ENCODE measurements at regions not wholly inside any gene's neighbourhood (a gene's known extent, or its start where the extent isn't known, plus 50 kb on each side); places are given as distances from the start of the nearest gene placed in this dataset.
"Not testable (repeated sequence)": the region's sequence is repeated elsewhere in the genome, so short reads cannot be mapped to it uniquely, and the experiment has no call there.

- ChIA-PET POLR2A (ENCODE audit: partially characterized antibody) (interaction anchor here (1.0 kb wide), 1 partner anchor 9 kb away, joined by 3 read pairs; no protein-coding TSS in a partner anchor), CTCF (ENCODE audit: partially characterized antibody) (no interaction called here)
- no peaks in the 10 kb centered on the region for H3K9me3 ChIP-seq (ENCODE audit: control insufficient read depth in 1 of 2, low read length in 2 of 2)
- H3K4me3 ChIP-seq (ENCODE audit: low read length in 2 of 2), result no peak overlapping the region
- H3K27me3 ChIP-seq (ENCODE audit: insufficient read depth, low read length), result no peaks in the 10 kb centered on the region
- Mint-ChIP-seq H3K4me1 (no peaks in the 10 kb centered on the region), H3K4me3 (no peak overlapping the region), H3K9me3 (peaks cover 0 to 6% (median 0%) of the 10 kb centered on the region in 8 donors), H3K27ac (no peak overlapping the region), H3K36me3 (no peaks in the 10 kb centered on the region), H3K27me3 (peaks cover 0 to 6% of the 10 kb centered on the region in 2 donors)
- no peak for DNase-seq
- H3K36me3 ChIP-seq (ENCODE audit: insufficient read depth, low read length), result no peaks in the 10 kb centered on the region
- intact Hi-C loops (cut with micrococcal nuclease), result no loop called here
- no peak overlapping the region for H3K27ac ChIP-seq (ENCODE audit: low read depth, low read length)
- no peaks in the 10 kb centered on the region for H3K4me1 ChIP-seq (ENCODE audit: insufficient read depth, low read length)
Observed at GRCh38 chr5:96293966-96294883, 138.8 kb downstream of the PCSK1 start.

- intact Hi-C loops (cut with micrococcal nuclease), result no loop called here
- Histone ChIP-seq H3K9me3 (ENCODE audit: control insufficient read depth in 1 of 2, low read length in 2 of 2) (no peaks in the 10 kb centered on the region), H3K36me3 (ENCODE audit: insufficient read depth, low read length) (no peaks in the 10 kb centered on the region), H3K4me1 (ENCODE audit: insufficient read depth, low read length) (no peaks in the 10 kb centered on the region), H3K27ac (ENCODE audit: low read depth, low read length) (no peak overlapping the region), H3K27me3 (ENCODE audit: insufficient read depth, low read length) (no peaks in the 10 kb centered on the region), H3K4me3 (ENCODE audit: low read length in 2 of 2) (no peak overlapping the region)
- Mint-ChIP-seq H3K27ac (no peak overlapping the region), H3K9me3 (peaks cover 0 to 6% (median 0%) of the 10 kb centered on the region in 8 donors), H3K27me3 (peaks cover 0 to 6% of the 10 kb centered on the region in 2 donors), H3K36me3 (no peaks in the 10 kb centered on the region), H3K4me1 (no peaks in the 10 kb centered on the region), H3K4me3 (no peak overlapping the region)
- ChIA-PET CTCF (ENCODE audit: partially characterized antibody) (interaction anchor here (0.8 kb wide), 1 partner anchor 512 kb away, joined by 3 read pairs; no protein-coding TSS in a partner anchor), POLR2A (ENCODE audit: partially characterized antibody) (no interaction called here)
- no peak for DNase-seq
Observed at GRCh38 chr5:96292582-96293247, 140.3 kb downstream of the PCSK1 start.

DNA sequence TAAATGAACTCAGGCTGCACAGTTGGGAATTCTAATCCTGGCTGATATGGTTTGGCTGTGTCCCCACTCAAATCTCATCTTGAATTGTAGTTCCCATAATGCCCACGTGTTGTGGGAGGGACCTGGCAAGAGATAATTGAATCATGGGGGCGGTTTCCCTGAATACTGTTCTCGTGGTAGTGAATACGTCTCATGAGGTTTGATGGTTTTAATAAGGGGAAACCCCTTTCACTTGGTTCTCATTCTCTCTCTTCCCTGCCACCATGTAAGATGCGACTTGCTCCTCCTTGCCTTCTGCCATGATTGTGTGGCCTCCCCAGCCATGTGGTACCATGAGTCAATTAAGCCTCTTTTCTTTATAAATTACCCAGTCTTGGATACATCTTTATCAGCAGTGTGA, 143.8 kb downstream of the PCSK1 start:
- H3K4me1 ChIP-seq (ENCODE audit: insufficient read depth, low read length); DNase-seq; intact Hi-C loops (cut with micrococcal nuclease); H3K36me3 ChIP-seq (ENCODE audit: insufficient read depth, low read length); H3K4me3 ChIP-seq (ENCODE audit: low read length in 2 of 2); CTCF ChIA-PET (ENCODE audit: partially characterized antibody); H3K27ac Mint-ChIP-seq; H3K27me3 ChIP-seq (ENCODE audit: insufficient read depth, low read length); H3K27ac ChIP-seq (ENCODE audit: low read depth, low read length); H3K9me3 ChIP-seq (ENCODE audit: control insufficient read depth in 1 of 2, low read length in 2 of 2); H3K4me1 Mint-ChIP-seq; H3K4me3 Mint-ChIP-seq; H3K27me3 Mint-ChIP-seq; H3K9me3 Mint-ChIP-seq; H3K36me3 Mint-ChIP-seq; POLR2A ChIA-PET (ENCODE audit: partially characterized antibody): not testable (repeated sequence)

GRCh38 chr5:96288845-96289185, 144.2 kb downstream of the PCSK1 start:
- Histone ChIP-seq H3K4me1 (ENCODE audit: insufficient read depth, low read length) (no peaks in the 10 kb centered on the region), H3K9me3 (ENCODE audit: control insufficient read depth in 1 of 2, low read length in 2 of 2) (no peaks in the 10 kb centered on the region), H3K27ac (ENCODE audit: low read depth, low read length) (no peak overlapping the region), H3K36me3 (ENCODE audit: insufficient read depth, low read length) (no peaks in the 10 kb centered on the region), H3K27me3 (ENCODE audit: insufficient read depth, low read length) (no peaks in the 10 kb centered on the region), H3K4me3 (ENCODE audit: low read length in 2 of 2) (no peak overlapping the region)
- Mint-ChIP-seq H3K4me1 (no peaks in the 10 kb centered on the region), H3K4me3 (no peak overlapping the region), H3K27ac (no peak overlapping the region), H3K27me3 (peaks cover 3 to 8% of the 10 kb centered on the region in 2 donors), H3K9me3 (peaks cover 0 to 6% (median 0%) of the 10 kb centered on the region in 8 donors), H3K36me3 (no peaks in the 10 kb centered on the region)
- ChIA-PET CTCF (ENCODE audit: partially characterized antibody) (no interaction called here), POLR2A (ENCODE audit: partially characterized antibody) (no interaction called here)
- intact Hi-C loops (cut with micrococcal nuclease), result no loop called here
- DNase-seq, result no peak

GRCh38 chr5:96288166-96288844, 144.7 kb downstream of the PCSK1 start:
- CTCF ChIA-PET (ENCODE audit: partially characterized antibody), result no interaction called here
- Mint-ChIP-seq H3K4me1 (no peaks in the 10 kb centered on the region), H3K27ac (no peak overlapping the region), H3K27me3 (peaks cover 3 to 7% of the 10 kb centered on the region in 2 donors), H3K9me3 (peaks cover 0 to 6% (median 0%) of the 10 kb centered on the region in 8 donors), H3K4me3 (no peak overlapping the region), H3K36me3 (no peaks in the 10 kb centered on the region)
- Histone ChIP-seq H3K36me3 (ENCODE audit: insufficient read depth, low read length) (no peaks in the 10 kb centered on the region), H3K4me1 (ENCODE audit: insufficient read depth, low read length) (no peaks in the 10 kb centered on the region), H3K27ac (ENCODE audit: low read depth, low read length) (no peak overlapping the region), H3K27me3 (ENCODE audit: insufficient read depth, low read length) (no peaks in the 10 kb centered on the region), H3K9me3 (ENCODE audit: control insufficient read depth in 1 of 2, low read length in 2 of 2) (no peaks in the 10 kb centered on the region), H3K4me3 (ENCODE audit: low read length in 2 of 2) (no peak overlapping the region)
- POLR2A ChIA-PET (ENCODE audit: partially characterized antibody), result no interaction called here
- no peak for DNase-seq
- intact Hi-C loops (cut with micrococcal nuclease), result no loop called here

DNA sequence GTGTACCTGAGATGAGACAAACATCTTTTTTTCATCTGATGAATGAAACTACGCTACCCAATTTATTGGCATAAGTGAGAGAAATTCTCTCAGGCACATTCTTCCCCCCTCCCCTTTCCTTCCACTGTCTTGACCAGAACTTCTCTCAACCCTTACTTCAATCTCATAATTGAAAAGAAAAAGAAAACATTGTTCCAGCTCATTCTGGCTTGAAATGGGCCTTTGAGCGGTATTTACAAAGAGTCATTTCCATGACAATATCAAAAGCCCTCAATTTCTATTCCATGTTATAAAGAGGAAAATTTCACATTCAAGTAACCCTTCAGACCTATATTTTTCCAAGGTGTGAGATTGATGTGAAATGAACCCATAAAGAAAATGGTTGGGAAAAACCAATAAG, 145.9 kb downstream of the PCSK1 start:
- intact Hi-C loops (cut with micrococcal nuclease), result no loop called here
- POLR2A ChIA-PET (ENCODE audit: partially characterized antibody), result no interaction called here
- Histone ChIP-seq H3K27ac (ENCODE audit: low read depth, low read length) (no peak overlapping the region), H3K27me3 (ENCODE audit: insufficient read depth, low read length) (no peaks in the 10 kb centered on the region), H3K4me3 (ENCODE audit: low read length in 2 of 2) (no peak overlapping the region), H3K4me1 (ENCODE audit: insufficient read depth, low read length) (no peaks in the 10 kb centered on the region), H3K9me3 (ENCODE audit: control insufficient read depth in 1 of 2, low read length in 2 of 2) (no peaks in the 10 kb centered on the region), H3K36me3 (ENCODE audit: insufficient read depth, low read length) (no peaks in the 10 kb centered on the region)
- peaks cover 3 to 4% of the 10 kb centered on the region in 2 donors for H3K27me3 Mint-ChIP-seq
- CTCF ChIA-PET (ENCODE audit: partially characterized antibody), result no interaction called here
- H3K4me3 Mint-ChIP-seq, result no peak overlapping the region
- no peaks in the 10 kb centered on the region for H3K36me3 Mint-ChIP-seq
- H3K27ac Mint-ChIP-seq, result no peak overlapping the region
- H3K4me1 Mint-ChIP-seq, result no peaks in the 10 kb centered on the region
- no peak for DNase-seq
- peaks cover 0 to 6% (median 0%) of the 10 kb centered on the region in 8 donors for H3K9me3 Mint-ChIP-seq

GRCh38 chr5:96285823-96286222, 147.2 kb downstream of the PCSK1 start:
- no peaks in the 10 kb centered on the region for H3K9me3 ChIP-seq (ENCODE audit: control insufficient read depth in 1 of 2, low read length in 2 of 2)
- DNase-seq, result no peak
- intact Hi-C loops (cut with micrococcal nuclease), result no loop called here
- no peaks in the 10 kb centered on the region for H3K27me3 ChIP-seq (ENCODE audit: insufficient read depth, low read length)
- ChIA-PET POLR2A (ENCODE audit: partially characterized antibody) (no interaction called here), CTCF (ENCODE audit: partially characterized antibody) (interaction anchor here (1.3 kb wide), 1 partner anchor 12 kb away, joined by 3 read pairs; no protein-coding TSS in a partner anchor)
- Mint-ChIP-seq H3K4me3 (no peak overlapping the region), H3K27ac (no peak overlapping the region), H3K9me3 (no peaks in the 10 kb centered on the region), H3K36me3 (no peaks in the 10 kb centered on the region), H3K27me3 (peaks cover 2 to 3% of the 10 kb centered on the region in 2 donors), H3K4me1 (no peaks in the 10 kb centered on the region)
- H3K4me1 ChIP-seq (ENCODE audit: insufficient read depth, low read length), result no peaks in the 10 kb centered on the region
- no peak overlapping the region for H3K27ac ChIP-seq (ENCODE audit: low read depth, low read length)
- no peaks in the 10 kb centered on the region for H3K36me3 ChIP-seq (ENCODE audit: insufficient read depth, low read length)
- no peak overlapping the region for H3K4me3 ChIP-seq (ENCODE audit: low read length in 2 of 2)
